GM21515 (cell line): ENCODE measurements at regions not wholly inside any gene's neighbourhood (a gene's known extent, or its start where the extent isn't known, plus 50 kb on each side); places are given as distances from the start of the nearest gene placed in this dataset.

Source experiments
- ATAC-seq: cut with Tn5 transposase; IDR thresholded peaks from one replicate; pipeline ENCODE4 v1.9.1; 2021; ENCODE audit not compliant: unreplicated experiment

DNA sequence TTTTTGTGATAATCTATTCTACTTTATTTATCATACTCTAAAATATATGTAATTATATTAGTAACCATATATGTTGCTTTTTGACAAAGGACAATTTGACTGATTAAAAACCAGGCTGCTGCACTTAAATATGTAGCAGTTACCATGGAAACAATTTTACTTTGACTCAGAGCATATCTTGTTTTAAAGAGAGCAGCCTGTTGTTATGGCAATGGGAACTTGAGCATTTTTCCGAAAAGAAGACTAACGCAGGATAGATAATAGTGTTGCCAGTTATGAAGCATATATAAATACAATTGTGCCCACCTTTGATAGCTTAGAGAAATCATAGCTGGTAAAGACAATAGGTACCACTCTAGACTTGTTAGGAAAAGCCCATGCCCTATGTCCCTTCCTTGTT lies 283.0 kb downstream of the GASK1B start:
- ATAC-seq: no peak

DNA sequence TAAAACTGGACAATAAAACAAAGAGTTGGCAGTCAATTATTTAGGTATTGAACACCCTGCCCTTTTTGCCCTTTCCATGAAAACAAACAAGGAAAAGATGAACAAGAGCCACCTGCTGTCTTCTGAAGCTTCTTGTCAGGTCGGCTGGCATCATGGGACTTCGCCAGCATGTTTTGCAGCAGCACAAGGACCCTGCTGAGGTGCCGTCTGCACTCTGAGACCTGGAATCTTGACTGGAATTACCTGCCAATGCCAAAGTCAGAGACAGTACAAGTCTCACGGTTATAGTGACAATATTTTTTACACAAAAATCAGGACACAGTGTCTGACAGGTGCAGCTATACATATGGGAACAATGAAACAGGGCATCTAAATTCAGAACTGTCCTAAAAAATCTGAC lies 284.5 kb downstream of the GASK1B start:
- ATAC-seq: no peak

DNA sequence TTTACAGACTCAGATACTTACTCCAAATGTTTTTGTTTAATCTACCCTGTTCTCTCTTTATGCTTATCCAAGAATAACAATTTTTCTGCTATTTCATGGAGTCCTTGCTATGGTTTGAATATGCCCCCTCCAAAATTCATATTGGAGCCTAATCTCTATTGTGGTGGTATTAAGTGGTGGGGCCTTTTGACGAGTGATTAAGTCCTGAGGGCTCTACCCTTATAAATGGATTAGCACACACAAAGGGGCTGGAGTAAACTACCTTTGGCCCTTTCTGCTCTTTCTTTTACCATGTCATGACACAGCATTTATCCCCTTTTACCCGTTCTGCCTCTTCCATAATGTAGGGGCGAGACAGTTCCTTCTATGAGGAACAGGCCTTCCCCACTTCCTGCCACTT lies 285.5 kb downstream of the GASK1B start:
- no peak for ATAC-seq

DNA sequence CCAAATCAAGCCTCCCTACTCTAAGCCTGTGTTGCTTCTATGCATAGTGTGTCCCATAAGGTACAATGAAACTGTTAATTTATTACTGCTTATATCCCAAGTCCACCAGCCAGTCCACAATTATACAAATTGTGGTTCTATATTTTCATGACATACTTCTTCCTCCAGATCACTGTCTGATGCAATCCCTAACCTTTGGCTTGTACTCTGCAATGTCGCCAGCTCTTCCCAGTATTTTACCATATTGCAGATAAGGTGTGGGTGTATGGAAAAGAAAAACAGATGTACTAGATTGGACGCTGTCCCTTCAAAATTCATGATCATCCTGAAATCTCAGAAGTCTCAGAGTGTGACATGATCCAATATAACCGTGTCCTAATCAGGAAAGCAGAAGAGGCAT lies 286.2 kb downstream of the GASK1B start:
- ATAC-seq: no peak

DNA sequence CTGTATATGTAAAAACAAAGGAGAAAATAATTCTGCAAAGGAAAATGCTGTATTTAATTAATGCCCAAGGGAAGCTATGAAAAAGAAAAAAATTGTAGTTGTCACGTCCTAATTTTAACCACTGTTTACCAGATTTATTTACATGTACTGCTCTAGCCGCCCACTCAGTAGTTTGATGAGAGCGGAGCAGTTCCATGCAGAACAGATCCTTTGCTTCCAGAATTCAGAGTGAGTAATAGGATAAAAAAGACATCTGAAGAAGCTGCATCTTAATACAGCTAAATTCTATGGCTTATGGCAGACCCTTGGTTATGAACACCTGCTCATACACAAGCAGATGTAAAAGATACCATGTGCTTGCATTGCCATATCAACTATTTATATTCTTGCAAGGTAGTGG lies 287.0 kb downstream of the GASK1B start:
- ATAC-seq: no peak

DNA sequence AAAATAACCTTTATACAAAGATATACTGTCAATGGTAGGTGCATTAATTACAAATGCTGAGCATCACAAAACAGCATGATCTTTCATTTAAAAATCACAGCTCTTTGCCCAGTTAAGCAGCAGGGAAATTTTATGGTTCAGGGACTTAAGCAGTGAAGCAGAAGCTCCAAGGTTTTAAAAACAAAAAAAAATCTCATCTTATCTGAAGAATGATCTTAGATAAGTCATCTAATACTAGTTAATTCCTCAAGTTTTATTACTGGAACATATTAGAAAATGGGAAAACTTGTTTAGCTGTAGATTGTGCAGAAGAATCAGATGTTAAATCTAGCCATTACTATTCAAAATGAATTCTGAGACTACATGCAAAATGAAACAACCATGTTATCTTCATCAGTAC lies 289.9 kb downstream of the GASK1B start:
- no peak for ATAC-seq

DNA sequence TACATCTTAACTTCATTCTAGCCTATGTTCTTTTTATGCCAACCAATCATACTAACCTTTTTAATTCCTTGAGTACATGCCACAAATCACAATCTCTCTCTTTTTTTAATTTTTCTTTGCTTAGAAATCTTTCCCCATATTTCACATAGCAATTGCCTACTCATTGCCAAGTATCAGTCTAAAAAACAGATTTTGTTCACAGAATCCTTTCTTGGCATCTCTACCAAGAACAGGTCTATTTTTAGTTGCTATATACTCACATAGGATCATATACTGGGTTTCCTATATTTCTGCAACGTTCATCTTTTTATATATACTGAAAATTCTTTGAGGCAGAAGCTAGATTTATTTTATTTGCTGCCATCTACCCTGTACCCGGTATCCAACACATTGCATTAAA lies 292.1 kb downstream of the GASK1B start:
- ATAC-seq: no peak

DNA sequence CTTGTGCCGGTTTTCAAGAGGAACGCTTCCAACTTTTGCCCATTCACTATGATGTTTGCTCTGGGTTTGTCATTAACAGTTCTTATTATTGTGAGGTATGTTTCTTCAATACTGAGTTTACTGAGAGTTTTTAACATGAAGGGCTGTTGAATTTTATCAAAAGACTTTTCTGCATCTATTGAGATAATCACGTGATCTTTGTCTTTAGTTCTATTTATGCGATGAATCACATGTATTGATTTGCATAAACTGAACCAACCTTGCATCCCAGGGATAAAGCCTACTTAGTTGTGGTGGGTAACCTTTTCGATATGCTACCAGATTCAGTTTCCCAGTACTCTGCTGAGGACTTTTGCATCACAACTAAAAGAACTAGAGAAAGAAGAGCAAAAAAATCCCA lies 318.0 kb downstream of the GASK1B start:
- no peak for ATAC-seq

DNA sequence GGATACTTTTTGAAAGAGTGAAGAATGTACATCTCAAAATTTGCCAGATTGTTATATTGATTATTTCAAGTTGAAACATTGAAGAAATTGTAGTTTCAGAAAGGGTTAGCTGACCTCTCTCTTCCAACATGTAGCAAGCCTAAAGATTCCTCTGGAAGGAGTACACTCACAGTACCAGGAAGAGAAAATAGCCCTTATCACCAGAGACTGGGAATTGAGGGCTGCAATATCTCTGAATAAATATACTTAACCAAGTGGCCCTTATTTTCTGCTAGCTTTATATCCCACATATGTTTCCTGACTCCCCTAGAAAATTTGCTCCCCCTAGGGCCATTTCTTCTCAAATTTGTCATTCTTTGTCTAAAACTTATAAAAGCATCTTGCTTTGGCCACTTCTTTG lies 332.2 kb downstream of the GASK1B start:
- no peak for ATAC-seq

DNA sequence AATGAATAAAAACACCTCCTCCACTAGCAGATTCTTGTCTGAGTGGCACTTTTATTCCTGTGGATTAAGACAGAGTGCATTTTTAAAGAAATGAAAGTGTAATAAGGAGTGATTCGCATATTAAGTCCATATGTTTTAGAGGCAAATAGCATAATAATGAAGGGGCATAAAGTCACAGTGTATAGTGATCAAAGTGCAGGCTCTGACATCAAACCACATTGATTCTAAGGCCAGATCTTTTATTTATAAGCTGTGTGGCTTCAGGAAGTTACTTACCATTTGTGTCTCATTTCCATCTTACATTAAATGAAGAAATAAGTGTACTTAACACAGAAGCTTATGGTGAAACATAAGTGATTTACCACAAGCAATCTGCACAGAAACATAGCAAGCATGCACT lies 332.8 kb downstream of the GASK1B start:
- no peak for ATAC-seq

DNA sequence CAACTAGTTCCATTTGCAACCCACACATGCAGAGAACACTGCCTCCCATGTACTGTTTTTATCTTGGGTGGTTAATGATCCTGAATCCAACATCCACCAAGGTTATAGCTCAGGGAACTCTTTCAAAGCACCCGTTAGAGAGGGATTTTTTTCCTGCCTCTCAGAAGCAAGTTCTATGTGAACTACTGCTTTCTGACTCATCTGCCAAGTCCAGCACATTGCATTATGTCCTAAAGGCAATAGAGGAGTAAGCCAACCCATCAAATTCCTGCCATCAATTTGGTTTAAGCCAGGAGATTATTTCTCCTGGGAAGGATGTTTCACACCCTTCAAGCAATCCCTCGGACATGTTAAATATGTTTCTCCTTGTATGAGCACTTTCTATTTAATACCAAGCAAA lies 334.5 kb downstream of the GASK1B start:
- no peak for ATAC-seq

DNA sequence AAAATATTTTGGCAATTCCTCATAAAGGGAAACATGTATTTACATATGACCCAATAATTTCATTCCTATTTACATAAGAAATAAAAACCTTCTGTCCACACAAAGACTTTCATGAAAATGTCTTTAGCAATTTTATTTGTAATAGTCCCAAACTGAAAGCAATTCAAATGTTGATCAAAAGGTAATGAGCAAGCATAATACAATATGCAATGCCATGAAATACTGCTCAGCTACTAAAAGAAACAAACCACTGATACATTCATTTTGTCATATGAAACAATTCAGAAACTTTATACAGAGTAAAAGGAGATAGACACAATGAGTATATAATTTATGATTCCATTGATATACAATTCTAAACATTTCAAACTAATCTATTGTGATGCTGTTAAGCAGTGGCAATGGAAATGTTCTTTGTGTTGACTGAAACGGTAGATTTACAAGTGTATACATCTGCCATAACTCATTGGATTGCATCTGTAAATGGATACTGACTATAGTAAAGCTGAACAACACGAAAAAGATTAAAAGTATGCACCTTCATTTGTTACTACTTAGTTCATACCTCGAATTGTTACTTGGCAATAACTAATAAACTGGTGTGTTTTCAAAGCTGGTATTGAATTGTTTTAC lies 335.6 kb downstream of the GASK1B start:
- ATAC-seq: no peak

DNA sequence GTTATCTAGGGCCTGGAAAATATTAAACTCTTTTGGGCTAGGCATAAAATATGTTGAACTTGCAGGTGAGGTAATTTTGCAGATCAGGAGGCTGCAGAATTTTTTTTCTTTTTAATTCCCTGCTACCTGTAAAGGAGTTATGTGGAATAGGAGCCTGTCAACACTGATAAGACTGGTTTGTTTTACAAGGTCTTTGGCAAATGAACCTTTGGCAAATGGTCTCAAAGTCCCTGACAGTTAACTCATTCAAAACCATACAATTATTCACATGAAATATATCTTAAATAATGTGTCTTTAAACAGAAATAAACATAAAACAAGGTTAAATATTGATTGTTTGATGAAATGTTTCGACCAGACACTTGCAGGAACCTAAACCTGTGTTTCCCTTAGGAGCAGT lies 340.2 kb downstream of the GASK1B start:
- no peak for ATAC-seq

DNA sequence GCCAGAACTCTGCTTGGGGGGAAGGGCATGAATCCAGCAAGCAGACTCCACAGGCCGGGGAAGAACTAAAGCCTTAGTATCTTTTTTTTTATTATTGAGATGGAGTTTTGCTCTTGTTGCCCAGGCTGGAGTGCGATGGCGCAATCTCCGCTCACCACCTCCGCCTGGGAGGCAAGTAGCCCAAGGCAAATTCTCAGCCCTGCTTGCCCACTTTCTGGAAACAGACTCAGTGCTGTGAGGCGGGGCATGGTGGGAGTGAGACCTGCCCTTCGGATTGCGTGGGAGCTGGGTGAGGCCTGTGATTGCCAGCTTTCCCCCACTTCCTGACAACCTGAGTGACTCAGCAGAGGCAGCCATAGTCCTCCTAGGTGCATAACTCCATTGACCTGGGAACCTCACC lies 348.8 kb downstream of the GASK1B start:
- no peak for ATAC-seq

DNA sequence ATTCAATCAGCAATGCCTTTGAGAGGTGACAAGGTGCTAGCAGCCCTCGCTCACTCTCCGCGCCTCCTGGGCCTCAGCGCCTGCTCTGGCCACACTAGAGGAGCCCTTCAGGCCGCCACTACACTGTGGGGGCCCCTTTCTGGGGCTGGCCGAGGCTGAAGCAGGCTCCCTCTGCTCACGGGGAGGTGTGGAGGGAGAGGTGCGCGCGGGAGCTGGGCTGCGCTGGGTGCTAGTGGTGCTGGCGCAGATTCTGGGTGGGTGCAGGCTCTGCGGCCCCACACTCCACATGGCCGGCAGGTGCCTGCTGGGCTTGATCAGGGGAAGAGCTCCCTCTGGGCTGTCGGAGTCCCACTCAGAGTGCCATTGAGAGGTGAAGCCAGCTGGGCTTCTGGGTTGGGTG lies 351.0 kb downstream of the GASK1B start:
- no peak for ATAC-seq

DNA sequence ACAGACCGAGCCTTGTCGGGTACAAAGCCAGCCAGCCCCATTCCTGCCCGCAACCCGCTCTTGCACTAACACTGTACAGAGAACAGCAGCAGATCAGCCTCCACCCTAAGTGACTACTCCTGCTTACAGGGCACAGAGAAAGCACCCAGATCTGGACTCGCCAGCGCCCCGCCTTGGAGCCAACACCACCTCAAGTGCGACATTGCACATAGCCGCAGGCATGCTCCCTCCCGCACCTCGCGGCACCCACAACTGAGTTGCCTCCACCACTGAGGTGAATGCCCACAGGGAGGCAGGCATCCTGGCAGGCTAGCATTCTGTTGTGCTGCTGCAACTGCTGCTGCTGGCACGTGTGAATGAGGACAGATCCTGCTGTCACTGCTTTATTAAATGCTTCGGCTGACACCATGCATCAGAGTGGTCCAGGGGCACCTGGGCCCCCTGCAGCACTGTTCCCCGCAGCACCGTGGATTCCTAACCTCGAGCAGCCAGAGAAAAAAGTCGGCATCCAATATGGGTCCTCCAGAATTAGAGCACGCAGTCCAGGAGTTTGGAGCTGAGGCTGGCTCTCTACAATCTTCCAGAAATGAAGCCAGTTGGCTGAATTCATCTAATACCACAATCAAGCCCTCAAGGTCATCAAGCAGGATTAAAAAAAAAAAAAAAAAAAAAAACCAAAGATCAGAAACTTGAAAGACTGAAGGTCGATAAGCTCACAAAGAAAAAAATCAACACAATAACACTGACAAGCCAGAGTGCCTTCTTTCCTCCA lies 352.9 kb downstream of the GASK1B start:
- no peak for ATAC-seq

DNA sequence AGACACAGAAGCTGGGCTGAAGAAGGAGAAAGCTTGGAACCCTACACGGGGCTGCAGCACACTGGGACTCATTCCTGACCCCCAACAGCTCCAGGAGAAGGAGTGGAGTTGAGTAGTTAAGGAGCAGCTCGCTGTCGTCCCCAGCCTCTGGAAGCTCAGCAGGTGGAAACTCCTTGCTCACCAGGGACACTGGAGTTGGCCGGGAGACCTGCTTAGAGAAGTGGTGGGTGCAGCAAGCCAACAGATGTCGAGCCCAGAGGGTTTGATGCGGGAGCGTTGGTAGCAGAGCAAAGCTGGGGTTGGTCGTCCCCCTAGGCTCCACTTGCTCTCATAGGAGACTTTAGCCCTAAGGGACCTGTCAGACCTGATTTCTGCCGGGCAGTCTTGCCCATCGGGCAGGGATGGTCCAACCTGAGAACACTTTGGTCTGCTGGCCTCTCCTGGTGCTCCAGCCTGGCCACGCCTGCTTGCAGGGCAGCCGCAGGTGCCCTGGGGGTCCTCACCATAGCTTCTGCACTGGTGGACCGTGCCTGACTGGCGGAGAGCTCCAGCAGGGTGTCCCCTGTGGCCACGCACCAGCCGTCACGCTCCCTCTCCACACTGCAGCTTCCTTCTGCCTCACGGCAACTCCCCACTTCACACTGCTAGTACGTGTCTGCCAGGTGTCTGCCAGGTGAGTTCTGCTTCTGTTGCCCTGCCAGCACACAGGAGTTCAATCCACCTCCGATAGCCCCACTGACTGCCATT lies 353.7 kb downstream of the GASK1B start:
- ATAC-seq: no peak

DNA sequence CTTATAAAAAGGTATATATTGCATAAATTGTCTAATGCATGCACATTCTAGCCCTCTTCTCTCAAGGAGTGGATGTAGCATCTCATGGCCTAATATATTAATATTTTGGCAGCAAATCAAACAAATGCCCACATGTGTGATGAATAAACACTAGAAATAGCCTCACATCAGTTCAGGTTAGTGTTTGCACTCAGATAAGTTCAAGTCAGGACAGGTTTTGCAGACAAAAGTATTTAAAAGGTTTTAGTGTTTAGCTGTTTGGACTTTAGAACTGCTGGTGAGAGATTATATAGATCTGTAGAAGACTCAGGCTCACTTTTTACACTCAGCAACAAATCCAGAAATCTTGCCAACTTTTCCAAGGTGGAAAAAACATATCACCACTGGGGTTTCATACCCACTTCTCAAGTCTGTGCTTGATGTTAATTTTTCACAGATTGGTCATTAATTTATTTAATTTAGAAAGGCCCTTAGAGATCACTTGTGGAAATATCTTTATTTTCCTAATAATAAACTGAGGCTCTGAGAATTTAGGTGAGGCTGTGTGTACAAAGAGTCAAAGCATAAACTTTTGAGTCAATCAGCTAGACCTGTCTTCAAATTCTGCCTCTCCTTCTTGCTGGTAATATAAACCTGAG lies 362.6 kb downstream of the GASK1B start:
- ATAC-seq: no peak

DNA sequence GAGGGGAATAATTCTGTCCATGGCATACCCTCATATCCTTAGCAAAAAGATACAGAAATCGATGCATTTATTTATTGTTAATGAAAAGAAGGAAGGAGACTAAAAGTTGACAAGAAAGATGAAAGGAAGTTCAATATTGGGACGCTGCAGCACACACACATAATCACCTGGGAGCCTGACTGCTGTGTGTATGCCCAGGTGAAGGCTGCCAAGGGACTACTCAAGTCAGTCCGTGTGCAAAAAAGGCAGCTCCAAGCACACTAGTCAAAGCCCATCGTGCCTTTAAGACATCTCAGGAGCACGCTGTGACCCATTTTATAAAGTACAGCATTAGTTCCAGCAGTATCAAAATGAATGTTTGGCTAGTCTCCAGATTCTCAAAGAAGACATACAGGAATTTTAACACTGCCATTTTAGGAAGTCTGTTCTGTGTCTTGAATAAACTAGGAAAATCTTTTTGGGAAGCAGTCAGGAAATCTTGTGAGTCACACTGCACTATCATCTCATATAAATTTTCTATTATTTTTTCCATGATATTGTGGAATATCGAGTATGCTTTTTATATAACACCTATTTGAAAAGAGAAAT lies 363.9 kb downstream of the GASK1B start:
- no peak for ATAC-seq

DNA sequence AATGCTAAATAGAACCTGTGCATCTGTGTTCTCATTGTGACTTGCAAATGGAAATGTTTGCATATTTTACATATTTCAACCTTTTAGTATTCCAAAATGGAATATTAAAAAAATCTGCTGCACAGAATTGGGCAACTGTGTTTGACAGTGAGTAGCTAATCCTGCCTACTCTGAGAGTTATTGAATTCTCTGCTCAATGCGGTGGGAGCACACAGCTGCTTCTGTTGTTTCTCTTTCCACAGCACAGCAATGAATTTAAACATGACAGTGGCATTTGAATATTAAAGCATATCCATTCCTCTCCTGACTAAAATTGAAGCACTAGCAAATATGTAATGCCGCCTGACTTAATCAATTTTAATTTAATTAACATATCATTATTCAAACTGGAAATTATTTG lies 366.6 kb downstream of the GASK1B start:
- ATAC-seq: no peak

DNA sequence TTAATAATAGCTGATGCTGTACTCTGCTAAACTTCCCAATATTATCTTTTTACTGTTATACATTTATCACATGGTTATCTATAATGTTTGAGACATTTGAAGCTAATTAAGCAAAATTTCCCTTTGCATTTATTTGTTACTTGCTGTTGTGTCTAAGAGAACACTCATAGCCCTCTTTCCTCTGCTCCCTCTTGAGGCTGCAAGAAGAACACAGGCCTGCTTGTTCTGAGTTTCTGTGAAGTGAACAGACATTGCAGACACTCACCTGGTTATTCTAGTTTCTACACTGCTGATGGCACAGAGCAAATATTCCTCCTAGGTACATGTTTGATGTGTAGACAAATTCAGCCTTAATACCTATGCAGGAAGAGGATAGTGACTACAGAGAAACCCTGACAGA lies 367.8 kb downstream of the GASK1B start:
- no peak for ATAC-seq
